Amniotic stem cell (primary cell): ENCODE measurements at regions not wholly inside any gene's neighbourhood (a gene's known extent, or its start where the extent isn't known, plus 50 kb on each side); places are given as distances from the start of the nearest gene placed in this dataset.

Experiments
- DNase-seq: peaks from one replicate; lab custom pipeline; 2025; lab: John Stamatoyannopoulos, UW

DNA sequence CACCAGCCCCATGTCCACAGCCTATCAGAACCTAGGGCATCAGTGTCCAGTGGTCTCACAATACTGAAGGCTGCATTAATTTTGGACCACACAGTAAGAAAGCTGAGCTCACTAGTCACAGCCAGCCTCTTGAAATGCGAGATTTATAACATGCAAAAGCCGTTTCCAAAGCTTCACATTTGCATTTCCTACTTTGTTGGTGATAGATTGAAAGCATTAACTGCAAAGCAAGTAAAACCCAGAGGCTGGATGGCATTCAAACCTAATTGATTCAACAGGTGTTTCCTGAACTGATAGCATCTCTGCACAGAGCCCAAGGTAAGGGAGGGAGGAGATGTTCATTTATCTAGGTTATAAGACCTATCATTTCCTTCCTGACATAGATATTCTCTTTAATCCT lies 410.1 kb downstream of the OMA1 start:
- no peak for DNase-seq

DNA sequence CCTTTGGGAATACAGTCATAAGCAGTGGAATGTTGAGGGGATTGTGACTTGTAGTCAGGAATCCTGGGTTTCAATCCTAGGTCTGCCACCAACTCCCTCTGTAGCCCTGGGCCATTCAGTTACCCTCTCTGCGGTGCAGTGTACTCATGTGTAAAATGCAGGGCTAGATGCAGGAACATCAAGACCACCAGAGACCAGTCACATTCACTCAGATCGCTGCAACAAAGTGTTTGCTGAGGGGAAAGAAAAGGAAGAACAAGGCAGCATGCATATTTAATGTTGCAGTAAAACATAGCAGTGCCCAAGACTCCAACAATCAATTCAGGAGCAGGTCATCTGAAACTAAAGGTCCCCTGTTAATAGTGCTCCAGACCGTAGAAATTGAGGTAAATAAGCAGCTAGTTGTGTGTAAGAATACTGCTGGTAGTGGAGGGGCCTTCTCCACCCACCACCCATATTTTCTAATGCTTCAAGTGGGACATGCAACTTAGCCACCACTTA lies 410.7 kb downstream of the OMA1 start:
- no peak for DNase-seq

DNA sequence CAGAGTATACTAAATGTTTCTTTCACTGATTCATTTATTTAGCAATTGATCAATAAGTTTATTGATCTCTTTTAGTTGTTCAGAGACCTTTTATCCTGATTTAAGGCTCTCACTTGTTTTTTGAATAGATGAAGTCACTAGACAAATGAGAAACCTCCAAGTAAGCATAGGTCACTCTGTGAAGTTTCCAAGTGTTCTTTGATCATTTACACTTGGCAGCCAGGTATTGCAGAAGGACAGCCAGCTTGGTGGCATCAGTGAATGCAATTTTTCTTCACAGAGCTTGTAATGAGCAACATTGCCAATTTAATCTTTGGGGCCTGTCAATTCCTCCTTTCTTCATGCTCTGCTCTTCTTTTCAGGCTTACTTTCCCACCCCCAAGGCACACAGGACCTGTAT lies 413.0 kb downstream of the OMA1 start:
- DNase-seq, result no peak

DNA sequence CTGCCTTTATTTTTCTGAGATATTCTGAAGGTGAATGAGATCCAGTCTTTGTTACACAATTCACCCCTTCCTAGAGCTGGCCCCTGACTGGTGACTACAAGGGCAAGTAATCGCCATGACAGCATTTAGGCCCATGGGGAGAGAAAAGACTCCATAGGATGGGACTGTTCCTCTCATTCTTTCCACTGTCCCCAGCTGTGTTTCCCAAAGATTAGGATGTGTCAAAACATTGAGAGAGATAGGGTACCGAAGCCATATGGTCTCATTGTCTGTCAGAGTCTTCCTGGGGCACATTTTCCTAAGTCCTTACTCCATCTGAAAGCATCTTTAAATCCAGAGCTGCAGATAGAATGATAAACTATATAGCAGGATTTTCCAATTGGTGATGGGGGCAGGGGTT lies 423.5 kb downstream of the OMA1 start:
- DNase-seq, result no peak

DNA sequence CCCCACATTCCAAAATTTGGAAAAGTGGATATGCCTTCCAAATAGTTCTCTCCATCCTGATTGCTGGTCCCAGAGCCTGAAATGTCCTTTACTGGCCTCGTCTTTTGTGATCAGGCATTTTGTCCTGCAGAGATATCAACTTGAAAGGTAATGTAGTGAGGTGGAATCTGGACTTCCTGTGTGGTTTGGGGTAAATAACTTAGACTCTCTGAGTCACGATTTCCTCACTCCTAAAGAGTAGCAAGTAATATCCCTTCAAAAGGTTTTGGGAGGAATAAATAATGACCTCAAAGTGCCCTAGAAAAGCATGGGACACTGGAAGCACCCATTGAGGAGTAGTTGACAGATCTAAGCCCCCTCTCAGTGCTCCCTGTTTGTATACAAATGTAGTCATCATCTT lies 426.6 kb downstream of the OMA1 start:
- no peak for DNase-seq

DNA sequence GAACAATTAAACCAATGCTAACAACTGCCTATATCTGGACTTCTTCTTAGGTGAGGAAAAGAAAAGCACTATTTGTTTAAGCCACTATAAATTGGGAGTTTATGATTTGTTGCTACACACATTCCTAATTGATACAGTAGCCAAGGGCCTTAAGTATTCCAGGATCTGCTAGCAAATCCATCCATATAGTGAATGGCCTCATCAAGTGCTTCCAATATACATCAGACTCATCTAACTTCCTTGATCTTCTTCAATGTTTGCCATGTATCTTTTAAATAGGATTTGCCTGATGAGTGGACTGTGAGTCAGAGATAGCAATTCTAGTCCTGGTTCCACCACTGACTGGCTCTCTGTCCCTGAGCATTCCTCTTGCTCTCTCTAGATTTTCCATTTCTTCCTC lies 430.2 kb downstream of the OMA1 start:
- no peak for DNase-seq

DNA sequence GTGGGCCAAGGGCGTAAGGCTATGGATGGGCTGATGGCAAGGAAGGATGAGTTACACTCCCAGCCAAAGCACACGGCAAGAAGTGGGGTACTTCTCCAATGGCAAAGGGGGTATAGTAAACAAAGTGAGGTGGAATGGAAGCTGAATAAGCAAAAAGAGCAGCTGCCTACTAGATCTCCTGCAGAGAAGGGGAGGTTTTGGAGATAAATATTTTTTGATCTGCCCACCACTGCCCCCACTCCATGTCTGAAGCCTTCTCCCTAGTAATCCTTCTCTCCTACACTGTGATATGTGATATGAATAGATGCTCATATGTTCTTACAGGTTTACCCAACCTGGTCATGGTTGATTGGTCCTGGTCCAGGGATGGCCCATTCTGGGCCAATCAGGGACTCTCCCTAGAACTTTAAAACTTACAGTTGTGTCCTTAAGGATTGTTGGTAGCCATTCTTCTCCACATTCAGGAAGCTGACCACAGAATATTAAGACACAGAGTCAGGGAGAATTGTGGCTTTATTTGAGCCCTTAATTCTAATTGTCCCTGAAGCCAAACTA lies 436.8 kb downstream of the OMA1 start:
- no peak for DNase-seq

DNA sequence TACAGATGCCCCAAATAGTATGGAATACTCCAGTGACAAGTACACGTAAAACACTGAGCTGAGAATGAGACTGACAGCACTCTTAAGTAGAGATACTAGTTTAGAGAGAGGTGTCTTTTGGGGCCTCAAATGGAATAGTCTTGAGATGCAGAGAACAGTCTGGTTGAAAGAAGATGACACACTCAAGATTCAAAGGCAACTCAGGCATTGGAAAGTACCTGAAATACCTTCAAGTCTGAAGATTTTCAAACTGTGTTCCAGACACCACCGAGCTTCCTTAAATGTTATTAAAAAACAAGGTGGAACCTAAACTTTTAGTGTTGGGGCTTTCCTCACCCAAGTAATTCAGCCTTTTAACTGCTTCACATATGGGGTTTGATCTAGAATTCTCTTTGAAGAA lies 437.7 kb downstream of the OMA1 start:
- no peak for DNase-seq

DNA sequence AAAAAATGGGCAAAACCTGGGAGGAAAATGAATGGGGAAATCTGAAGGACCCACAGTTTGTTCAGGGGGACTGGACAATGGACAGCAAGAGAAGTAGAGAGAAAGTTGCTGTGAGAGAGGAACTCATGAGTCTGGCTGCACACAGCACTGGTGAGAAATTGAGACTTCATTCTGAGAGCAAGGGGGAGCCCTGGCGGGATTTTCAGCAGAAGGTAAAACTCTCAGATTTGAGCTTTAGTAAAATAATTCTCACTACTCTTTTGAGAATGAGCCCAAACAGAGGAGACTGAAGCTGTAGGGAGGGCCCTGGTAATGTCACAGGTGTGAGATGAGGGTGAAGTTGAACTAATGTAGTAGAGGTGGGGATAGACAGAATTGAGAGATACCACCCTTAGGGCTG lies 438.6 kb downstream of the OMA1 start:
- no peak for DNase-seq

DNA sequence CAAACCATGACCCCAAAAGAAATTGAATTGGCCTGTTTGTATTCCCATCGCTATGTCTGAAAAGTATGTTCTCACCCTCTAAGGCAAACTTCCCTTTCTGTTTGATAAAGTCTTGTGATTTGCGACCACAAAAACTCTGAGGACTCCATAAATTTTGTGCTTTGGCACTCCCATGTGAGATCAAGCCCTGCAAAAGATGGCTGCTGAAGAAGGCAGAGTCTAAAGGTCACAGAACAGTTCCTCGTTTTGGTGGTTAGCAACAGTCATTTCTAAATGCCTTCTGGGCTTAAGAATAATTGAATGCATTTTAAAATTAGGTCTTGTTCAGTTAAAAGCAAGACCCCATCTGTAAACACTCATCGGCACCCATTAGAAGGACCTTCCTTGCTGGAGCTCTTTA lies 441.6 kb downstream of the OMA1 start:
- DNase-seq, result no peak

DNA sequence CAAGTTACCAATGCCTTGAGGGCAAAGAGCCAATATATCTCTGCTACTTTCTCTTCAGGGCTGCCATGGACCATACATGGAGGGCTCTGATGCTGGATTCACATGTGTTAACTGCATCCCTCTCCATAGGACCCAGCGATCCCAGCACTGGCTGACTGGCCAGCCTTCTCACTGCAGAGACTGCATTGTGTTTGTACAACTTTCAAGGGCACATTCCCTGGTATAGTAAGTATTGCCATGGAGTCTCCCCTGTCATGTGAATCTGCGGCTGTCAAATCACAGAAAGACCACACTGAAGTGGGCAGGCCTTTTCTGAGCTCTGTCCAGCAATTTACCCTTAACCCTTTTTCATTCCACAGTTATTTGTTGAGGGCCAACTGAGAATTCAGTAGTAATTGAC lies 449.8 kb downstream of the OMA1 start:
- DNase-seq, result no peak

DNA sequence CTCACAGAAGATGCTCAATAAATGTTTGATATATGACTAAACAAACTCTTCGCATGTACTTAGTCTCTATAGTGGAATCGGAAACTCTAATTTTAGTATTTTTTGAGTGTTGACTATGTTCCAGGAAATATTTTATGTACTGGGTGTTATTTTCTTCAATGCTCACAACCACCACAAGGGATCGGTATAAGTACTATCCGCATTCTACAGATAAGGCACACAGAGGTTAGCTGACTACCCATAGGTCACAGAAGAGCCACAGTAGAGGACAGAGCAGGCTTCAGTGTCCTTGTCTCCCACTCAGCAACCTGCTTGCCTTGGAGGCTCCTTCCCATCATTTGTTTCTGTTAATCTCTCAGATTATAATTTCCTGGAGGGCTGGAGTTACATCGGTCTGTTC lies 451.3 kb downstream of the OMA1 start:
- DNase-seq, result no peak

DNA sequence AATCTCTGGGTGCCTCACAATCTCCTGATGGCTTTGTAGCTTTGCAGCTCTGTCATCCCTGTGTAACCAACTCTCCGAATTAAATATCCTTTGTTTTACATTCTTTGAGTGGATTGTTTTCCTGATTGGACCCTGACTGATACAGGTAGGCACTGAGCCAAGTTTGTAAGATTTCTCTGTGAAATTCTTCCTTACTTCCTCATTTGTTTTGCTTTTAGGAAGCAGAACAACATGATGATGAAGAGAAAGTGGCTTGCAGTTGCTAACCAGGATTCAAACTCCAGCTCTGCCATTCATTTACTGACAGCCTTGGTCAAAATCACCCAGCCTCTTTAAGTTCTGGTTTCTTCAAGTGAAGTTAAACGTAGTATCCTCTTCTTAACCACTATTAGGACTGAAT lies 452.3 kb downstream of the OMA1 start:
- DNase-seq, result no peak

DNA sequence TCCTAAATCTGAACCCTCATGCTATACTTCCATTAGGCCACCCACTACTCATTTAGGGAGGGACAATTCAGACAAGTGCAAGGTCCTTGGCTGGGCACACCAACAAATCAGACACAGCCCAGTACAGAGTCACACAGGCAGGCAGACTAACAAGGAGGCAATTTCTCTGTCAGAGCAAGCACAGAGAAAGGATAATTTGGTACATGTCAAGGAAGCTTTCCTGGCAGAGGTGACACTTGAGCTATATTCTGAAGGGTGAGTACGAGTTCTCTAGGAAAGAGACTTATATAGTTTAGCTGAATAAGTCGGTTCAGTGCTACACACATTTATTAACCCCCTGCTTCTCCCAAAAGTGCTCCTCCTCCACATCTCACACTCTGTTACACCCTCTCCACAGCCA lies 455.9 kb downstream of the OMA1 start:
- DNase-seq, result no peak

DNA sequence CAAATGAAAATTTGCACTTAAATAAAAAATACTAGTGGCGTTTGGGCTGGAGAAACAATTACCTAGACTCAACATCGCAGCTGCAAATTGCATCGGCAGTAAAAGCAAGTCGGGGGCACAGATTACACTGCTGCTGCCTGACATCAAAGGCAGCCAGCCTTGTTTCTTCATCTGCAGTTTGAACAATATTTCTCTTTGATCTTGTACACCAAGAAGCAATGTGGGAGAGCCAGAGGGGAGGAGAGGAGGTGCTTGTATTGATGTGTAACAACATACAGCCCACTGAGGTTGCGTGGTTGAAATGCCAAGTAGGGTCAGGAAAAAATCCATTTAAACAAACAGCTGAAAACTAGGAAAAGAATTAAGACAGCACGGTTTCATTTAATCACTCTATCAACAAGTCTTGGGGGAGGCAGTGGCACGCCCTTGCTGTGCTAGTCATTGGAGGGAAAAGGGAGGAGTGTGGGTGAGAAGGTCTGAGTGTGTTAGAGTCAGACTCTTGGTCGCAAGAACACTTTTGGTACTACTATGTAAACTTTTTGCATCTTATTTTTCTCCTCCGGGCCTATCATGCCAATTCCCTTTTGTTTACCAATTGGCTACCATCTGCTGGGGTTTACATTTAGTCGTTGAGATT lies 456.5 kb downstream of the OMA1 start:
- no peak for DNase-seq

DNA sequence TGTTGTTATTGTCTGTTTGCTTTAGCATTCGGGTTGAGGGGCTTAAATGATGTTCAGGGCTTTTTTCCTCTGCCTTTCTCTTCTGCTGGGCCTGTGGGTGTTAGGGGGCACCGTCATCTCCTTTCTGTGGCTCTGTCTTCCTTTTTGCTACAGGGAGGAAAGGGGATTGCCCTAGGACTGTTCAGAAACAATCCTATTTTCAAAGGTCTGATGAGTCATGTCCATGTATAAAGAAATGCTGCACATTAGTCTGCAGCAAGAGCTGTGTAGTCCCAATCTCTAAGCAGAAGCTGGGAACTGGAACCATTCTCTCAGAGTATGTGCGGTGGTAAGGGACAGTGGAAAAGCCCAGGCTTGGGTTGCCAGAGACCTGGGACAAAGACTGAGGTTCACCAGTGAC lies 462.3 kb downstream of the OMA1 start:
- DNase-seq, result no peak

DNA sequence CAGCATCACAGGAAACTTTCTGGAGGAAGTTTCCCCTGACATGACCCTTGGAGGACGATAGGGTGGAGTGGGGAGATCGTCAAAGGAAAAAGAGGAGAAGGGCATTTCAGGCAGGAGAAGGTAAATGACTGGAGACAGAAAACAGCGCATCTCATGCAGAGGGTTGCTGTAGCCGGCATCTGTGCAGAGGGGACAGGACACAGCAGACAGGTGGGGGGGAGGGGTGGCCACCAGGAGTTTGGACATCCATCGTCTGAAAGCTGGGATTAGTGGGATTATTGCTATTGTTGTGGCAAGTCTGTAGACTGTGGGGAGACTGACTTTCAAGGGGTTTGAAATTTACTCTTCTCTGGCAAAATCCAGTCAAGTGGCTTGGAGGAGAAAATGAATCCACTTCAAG lies 463.9 kb downstream of the OMA1 start:
- no peak for DNase-seq

DNA sequence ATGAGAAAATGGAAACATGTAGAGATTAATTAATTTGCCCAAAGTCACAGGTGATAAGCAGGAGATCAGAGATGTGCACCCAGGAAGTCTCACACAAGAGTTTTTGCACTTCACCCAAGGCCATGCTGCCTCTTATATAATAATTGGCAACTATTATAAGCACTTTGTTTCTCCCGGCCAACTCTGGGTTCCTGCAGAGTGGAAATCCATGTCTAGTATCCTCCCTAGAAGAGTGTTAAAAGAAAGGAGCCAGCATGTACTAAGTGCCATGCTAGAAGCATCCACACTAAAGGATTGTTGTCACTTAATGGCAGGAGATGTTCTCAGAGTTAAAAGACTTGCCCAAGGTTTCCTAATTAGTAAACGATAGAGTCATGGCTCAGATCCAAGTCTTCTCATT lies 470.3 kb downstream of the OMA1 start:
- DNase-seq, result no peak

DNA sequence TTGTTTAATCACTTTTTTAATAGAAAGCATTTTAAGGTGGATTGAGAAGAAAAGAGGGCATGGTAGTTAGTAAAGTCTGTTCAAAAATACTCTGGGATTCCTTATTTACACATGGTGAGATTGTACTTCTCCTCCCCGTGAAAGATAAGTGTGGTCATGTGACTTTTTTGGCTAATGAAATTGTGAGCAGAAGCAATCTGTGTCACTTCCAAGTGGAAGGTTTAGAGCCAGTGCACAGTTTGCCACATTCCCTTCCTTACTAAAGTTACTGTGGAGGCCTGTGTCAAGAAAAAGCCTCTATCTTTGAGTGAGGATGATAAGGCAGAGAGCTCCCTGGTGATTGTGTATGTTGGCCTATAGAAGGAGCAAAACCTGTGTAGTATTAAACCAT lies 471.3 kb downstream of the OMA1 start:
- no peak for DNase-seq

DNA sequence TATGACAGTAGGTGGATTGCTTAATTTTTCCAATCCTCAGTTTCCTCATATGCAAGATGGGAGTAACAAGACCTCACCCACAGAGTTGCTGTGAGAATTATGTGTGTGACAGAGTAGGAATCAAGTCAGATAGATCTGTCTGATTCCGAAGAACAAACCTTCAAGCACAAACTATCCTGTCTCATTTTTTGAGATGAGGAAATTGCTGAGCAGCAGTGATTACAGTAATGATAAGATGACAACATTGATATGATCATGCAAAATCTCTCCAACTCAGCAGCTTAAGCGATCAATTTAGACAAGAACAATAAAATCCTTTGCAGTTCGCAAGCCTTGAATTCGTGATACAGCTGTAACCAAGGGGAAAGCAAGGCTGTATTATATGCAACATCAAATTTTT lies 474.1 kb downstream of the OMA1 start:
- no peak for DNase-seq

DNA sequence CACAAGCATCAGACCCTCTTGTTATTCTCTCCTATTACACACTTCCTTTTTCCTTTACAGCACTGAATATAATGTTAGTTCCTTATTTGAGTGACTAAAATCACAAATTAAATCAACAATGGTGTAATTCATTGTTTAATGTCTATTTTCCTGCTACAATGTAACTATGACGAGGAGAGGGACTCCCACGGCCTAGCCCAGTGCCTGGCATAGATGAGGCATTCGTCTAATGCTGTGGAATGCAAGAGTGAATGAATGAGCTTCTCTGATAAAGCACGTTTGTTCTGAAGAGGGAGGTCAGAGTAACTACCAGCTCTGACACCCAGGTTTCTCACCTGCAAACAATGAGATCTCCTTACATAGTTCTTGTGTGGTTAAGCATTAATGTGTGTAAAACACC lies 479.4 kb downstream of the OMA1 start:
- no peak for DNase-seq

DNA sequence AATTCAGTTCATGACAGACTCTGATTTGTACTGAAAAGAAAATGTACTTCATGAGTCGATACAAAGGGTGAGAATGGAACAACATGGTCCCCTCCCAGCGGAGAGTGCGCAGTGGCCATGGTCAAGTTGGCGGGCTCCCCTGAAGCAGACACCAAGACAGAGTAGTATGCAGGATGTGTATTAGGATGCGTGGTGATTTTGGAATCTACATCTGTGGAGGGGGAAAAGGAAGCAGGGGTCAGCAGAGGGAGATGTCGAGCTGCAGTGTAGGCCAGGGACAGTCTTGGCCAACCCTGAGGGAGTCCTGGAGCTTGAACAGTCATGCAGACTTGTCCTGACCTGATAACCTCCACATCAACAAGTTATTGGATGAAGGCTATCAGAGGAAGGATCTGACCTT lies 481.0 kb downstream of the OMA1 start:
- DNase-seq, result no peak

DNA sequence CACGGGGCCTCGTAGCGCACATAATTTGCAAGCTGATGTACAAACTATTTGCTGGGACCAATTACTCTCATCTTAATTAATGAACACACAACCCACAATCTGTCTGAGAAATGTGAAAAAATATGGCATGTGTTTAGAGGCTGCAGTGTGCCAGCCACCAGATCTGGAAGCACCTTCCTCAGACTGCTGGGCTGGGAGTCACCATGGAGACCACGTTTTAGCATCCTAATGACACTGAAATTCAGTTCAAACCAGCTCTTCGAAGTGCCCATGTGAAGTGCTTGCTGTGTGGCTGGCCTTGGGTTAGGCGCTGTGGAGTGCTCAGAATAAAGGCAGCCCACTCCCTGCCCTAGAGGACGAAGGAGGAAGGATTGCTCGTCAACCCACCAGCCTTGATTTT lies 482.4 kb downstream of the OMA1 start:
- DNase-seq, result no peak

DNA sequence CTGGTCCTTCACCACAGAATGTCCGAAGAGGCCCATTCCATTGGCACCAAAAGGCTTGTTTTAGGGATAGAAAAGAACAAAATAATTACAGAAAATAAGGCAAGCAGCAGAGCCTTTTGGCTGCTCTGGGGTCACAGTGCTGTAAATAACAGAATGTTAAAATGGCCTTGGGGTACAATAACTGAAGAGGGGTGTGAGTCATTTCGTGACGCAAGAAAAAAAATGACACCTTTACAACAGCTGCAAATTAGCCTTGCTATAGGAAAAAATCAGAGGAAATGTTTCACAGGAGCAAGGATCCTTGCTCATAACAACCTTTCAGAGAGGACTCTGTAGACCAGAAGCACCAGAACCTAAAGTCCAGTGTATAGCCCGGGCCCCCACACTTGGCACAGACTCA lies 483.4 kb downstream of the OMA1 start:
- DNase-seq, result no peak

DNA sequence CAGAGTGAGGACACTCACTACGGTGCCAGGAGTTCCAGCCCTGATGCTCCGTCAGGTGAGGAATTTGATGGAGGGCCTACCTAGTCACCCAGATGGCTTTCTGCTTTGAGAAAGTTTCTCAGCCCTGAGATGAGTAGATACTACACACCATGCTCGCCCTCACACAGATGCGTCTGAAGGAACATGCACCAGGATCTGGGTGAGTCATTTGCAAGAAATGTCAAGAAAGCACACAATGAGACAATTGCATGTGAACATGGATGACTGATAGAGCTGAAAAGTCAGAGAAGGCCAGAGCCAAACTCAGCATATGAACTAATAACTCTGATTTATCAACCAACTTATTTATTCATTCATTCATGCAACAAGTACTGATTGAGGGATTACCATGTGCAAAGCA lies 483.9 kb downstream of the OMA1 start:
- DNase-seq, result no peak
